Activated CD4-positive, alpha-beta memory T cell treated with anti-CD3 and anti-CD28 coated beads, Interleukin-2, amount 10 ng/mL, durations not matched to agents 7 days and 5 days (primary cell): ENCODE measurements at regions not wholly inside any gene's neighbourhood (a gene's known extent, or its start where the extent isn't known, plus 50 kb on each side); places are given as distances from the start of the nearest gene placed in this dataset.
"Not testable (repeated sequence)": the region's sequence is repeated elsewhere in the genome, so short reads cannot be mapped to it uniquely, and the experiment has no call there.

Experiments used
- CTCF ChIA-PET: fragments of 350-600 bp; sonication (Branson Sonifier 250); formaldehyde crosslinking; loops from one replicate; lab custom pipeline; 2021; ENCODE audit warnings: antibody characterized with exemption, inconsistent platforms; lab: Charles Lee
- POLR2A ChIA-PET: fragments of 350-600 bp; sonication (Branson Sonifier 250); formaldehyde crosslinking; loops from one replicate; lab custom pipeline; 2021; ENCODE audit warnings: antibody characterized with exemption; lab: Charles Lee
- DNase-seq: peaks from one replicate; pipeline ENCODE4 v3.0.0-alpha.2; 2020
- H3K27ac Mint-ChIP-seq: one replicate; pipeline ENCODE4 v1.8.0; 2021; ENCODE audit warnings: mild to moderate bottlenecking, mixed read lengths
- H3K27me3 Mint-ChIP-seq: one replicate; pipeline ENCODE4 v1.8.0; 2021; ENCODE audit warnings: mixed read lengths
- H3K36me3 Mint-ChIP-seq: one replicate; pipeline ENCODE4 v1.8.0; 2021; ENCODE audit warnings: low read depth, mixed read lengths
- H3K4me1 Mint-ChIP-seq: one replicate; pipeline ENCODE4 v1.8.0; 2021; ENCODE audit warnings: mixed read lengths
- H3K4me3 Mint-ChIP-seq: one replicate; pipeline ENCODE4 v1.8.0; 2021; ENCODE audit warnings: mild to moderate bottlenecking, mixed read lengths
- H3K9me3 Mint-ChIP-seq: one replicate; pipeline ENCODE4 v1.8.0; 2021; ENCODE audit warnings: mixed read lengths

DNA sequence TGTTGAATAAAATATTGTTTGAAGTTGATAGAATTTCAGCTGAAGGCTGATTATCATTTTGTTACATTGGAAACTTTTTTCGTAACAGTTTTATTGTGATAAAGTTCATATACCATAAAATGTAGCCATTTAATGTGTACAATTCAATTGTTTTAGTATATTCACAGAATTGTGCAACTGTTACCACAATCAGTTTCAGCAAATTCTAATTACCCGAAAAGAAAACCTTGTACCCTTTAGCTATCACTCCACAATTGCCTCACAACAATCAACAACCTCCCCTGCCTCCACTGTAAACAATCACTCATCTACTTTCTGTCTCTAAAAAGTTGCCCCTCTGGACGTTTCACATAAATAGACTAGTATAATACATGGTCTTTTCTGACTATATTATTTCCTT is 179.7 kb upstream of the BET1 start:
- POLR2A ChIA-PET, result no interaction called here
- Mint-ChIP-seq H3K27ac (no peak overlapping the region), H3K4me3 (no peak overlapping the region), H3K4me1 (no peaks in the 10 kb centered on the region), H3K9me3 (no peaks in the 10 kb centered on the region), H3K36me3 (no peaks in the 10 kb centered on the region), H3K27me3 (no peaks in the 10 kb centered on the region)
- no peak for DNase-seq
- CTCF ChIA-PET, result no interaction called here

GRCh38 chr7:94188350-94188749 is 184.2 kb upstream of the BET1 start:
- DNase-seq, result no peak
- no peaks in the 10 kb centered on the region for H3K9me3 Mint-ChIP-seq
- CTCF ChIA-PET, result no interaction called here

GRCh38 chr7:94190599-94191061 is 186.5 kb upstream of the BET1 start:
- H3K27me3 Mint-ChIP-seq, result no peaks in the 10 kb centered on the region
- H3K27ac Mint-ChIP-seq, result no peak overlapping the region
- H3K36me3 Mint-ChIP-seq, result no peaks in the 10 kb centered on the region
- ChIA-PET POLR2A (no interaction called here), CTCF (no interaction called here)
- DNase-seq, result no peak
- no peaks in the 10 kb centered on the region for H3K4me1 Mint-ChIP-seq
- no peak overlapping the region for H3K4me3 Mint-ChIP-seq
- H3K9me3 Mint-ChIP-seq, result no peaks in the 10 kb centered on the region

More at GRCh38 chr7:94188350-94188749, 184.2 kb upstream of the BET1 start:
- no peak overlapping the region for H3K4me3 Mint-ChIP-seq
- H3K27me3 Mint-ChIP-seq, result no peaks in the 10 kb centered on the region
- H3K4me1 Mint-ChIP-seq, result no peaks in the 10 kb centered on the region
- no peak overlapping the region for H3K27ac Mint-ChIP-seq
- no peaks in the 10 kb centered on the region for H3K36me3 Mint-ChIP-seq
- POLR2A ChIA-PET, result no interaction called here

- CTCF ChIA-PET, H3K4me1 Mint-ChIP-seq, H3K4me3 Mint-ChIP-seq, H3K27me3 Mint-ChIP-seq, H3K9me3 Mint-ChIP-seq, H3K27ac Mint-ChIP-seq, DNase-seq, H3K36me3 Mint-ChIP-seq, POLR2A ChIA-PET: not testable (repeated sequence)
These were observed 190.3 kb upstream of the BET1 start for GRCh38 chr7:94194426-94194825.

- H3K27ac Mint-ChIP-seq, result no peak overlapping the region
- CTCF ChIA-PET, result no interaction called here
These were observed 191.0 kb upstream of the BET1 start for GRCh38 chr7:94195201-94195600.

GRCh38 chr7:94195813-94196212 is 191.7 kb upstream of the BET1 start:
- H3K9me3 Mint-ChIP-seq, result no peaks in the 10 kb centered on the region
- ChIA-PET CTCF (no interaction called here), POLR2A (no interaction called here)
- no peak overlapping the region for H3K27ac Mint-ChIP-seq
- H3K4me1 Mint-ChIP-seq, result no peaks in the 10 kb centered on the region
- H3K4me3 Mint-ChIP-seq, result no peak overlapping the region
- DNase-seq, result no peak
- no peaks in the 10 kb centered on the region for H3K27me3 Mint-ChIP-seq
- H3K36me3 Mint-ChIP-seq, result no peaks in the 10 kb centered on the region

More at GRCh38 chr7:94195201-94195600, 191.0 kb upstream of the BET1 start:
- no peaks in the 10 kb centered on the region for H3K27me3 Mint-ChIP-seq
- H3K4me1 Mint-ChIP-seq, result no peaks in the 10 kb centered on the region
- no peak for DNase-seq
- no peaks in the 10 kb centered on the region for H3K9me3 Mint-ChIP-seq
- POLR2A ChIA-PET, result no interaction called here
- H3K36me3 Mint-ChIP-seq, result no peaks in the 10 kb centered on the region
- H3K4me3 Mint-ChIP-seq, result no peak overlapping the region

DNA sequence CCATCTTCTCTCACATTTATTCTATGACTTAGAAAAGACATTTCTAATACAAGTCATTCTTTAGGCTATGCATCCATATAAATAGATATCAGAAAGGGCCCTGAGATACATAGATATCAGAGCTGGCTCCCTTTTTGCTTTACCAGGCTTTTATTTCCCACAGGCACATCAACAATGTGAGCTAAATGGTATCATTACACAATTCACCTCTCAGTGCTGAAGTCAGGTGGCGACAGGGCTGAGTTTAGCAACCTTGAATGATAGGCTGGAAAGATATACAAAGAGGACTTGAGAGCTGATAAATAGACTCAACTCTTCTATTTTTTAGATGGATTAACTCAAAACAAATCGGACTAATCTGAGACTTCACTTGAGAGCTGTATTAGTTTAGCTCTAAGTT is 189.2 kb upstream of the COL1A2 start:
- no peaks in the 10 kb centered on the region for H3K4me1 Mint-ChIP-seq
- H3K36me3 Mint-ChIP-seq, result no peaks in the 10 kb centered on the region
- no peaks in the 10 kb centered on the region for H3K27me3 Mint-ChIP-seq
- no peak overlapping the region for H3K27ac Mint-ChIP-seq
- no peaks in the 10 kb centered on the region for H3K9me3 Mint-ChIP-seq
- ChIA-PET CTCF (no interaction called here), POLR2A (no interaction called here)
- no peak for DNase-seq
- H3K4me3 Mint-ChIP-seq, result no peak overlapping the region

DNA sequence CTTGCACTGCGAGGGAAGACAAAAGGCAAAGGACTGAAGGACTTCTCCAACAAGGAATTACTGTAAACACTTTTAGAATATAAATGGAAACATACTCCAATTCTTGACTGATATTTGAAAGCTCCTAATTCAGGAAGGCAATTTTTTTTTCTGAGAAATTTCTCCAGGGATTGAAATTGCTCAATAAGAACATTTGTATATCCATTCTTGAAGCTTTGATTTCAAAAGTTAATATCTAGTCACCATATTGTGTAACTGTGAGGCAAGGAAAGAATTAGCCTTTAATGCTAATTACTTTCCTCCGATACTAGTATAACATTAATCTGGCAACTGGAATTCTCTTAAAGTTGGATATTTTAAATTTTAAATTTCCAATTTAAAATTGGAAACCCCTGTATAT is 188.4 kb upstream of the COL1A2 start:
- ChIA-PET CTCF (no interaction called here), POLR2A (no interaction called here)
- Mint-ChIP-seq H3K9me3 (no peaks in the 10 kb centered on the region), H3K36me3 (no peaks in the 10 kb centered on the region), H3K27ac (no peak overlapping the region), H3K4me1 (no peaks in the 10 kb centered on the region), H3K27me3 (no peaks in the 10 kb centered on the region), H3K4me3 (no peak overlapping the region)
- DNase-seq, result no peak

- Mint-ChIP-seq H3K36me3 (no peaks in the 10 kb centered on the region), H3K4me3 (no peak overlapping the region), H3K4me1 (no peaks in the 10 kb centered on the region), H3K27ac (no peak overlapping the region), H3K27me3 (no peaks in the 10 kb centered on the region), H3K9me3 (no peaks in the 10 kb centered on the region)
- ChIA-PET POLR2A (no interaction called here), CTCF (no interaction called here)
- DNase-seq, result no peak
These were observed 182.5 kb upstream of the COL1A2 start for GRCh38 chr7:94212160-94212559.

- CTCF ChIA-PET, result no interaction called here
- Mint-ChIP-seq H3K4me1 (no peaks in the 10 kb centered on the region), H3K9me3 (no peaks in the 10 kb centered on the region), H3K36me3 (no peaks in the 10 kb centered on the region), H3K4me3 (no peak overlapping the region), H3K27ac (no peak overlapping the region), H3K27me3 (no peaks in the 10 kb centered on the region)
- DNase-seq, result no peak
- POLR2A ChIA-PET, result no interaction called here
These were observed 177.7 kb upstream of the COL1A2 start for GRCh38 chr7:94216944-94217461.

GRCh38 chr7:94217766-94218165 is 176.9 kb upstream of the COL1A2 start:
- no peaks in the 10 kb centered on the region for H3K27me3 Mint-ChIP-seq
- CTCF ChIA-PET, result no interaction called here
- H3K4me1 Mint-ChIP-seq, result no peaks in the 10 kb centered on the region
- no peaks in the 10 kb centered on the region for H3K36me3 Mint-ChIP-seq
- no peak overlapping the region for H3K4me3 Mint-ChIP-seq
- POLR2A ChIA-PET, result no interaction called here
- H3K9me3 Mint-ChIP-seq, result no peaks in the 10 kb centered on the region
- DNase-seq, result no peak
- no peak overlapping the region for H3K27ac Mint-ChIP-seq

- Mint-ChIP-seq H3K27me3 (no peaks in the 10 kb centered on the region), H3K4me1 (no peaks in the 10 kb centered on the region), H3K36me3 (no peaks in the 10 kb centered on the region), H3K9me3 (no peaks in the 10 kb centered on the region), H3K27ac (no peak overlapping the region), H3K4me3 (no peak overlapping the region)
- DNase-seq, result no peak
- ChIA-PET CTCF (no interaction called here), POLR2A (no interaction called here)
These were observed 172.2 kb upstream of the COL1A2 start for GRCh38 chr7:94222516-94222915.

DNA sequence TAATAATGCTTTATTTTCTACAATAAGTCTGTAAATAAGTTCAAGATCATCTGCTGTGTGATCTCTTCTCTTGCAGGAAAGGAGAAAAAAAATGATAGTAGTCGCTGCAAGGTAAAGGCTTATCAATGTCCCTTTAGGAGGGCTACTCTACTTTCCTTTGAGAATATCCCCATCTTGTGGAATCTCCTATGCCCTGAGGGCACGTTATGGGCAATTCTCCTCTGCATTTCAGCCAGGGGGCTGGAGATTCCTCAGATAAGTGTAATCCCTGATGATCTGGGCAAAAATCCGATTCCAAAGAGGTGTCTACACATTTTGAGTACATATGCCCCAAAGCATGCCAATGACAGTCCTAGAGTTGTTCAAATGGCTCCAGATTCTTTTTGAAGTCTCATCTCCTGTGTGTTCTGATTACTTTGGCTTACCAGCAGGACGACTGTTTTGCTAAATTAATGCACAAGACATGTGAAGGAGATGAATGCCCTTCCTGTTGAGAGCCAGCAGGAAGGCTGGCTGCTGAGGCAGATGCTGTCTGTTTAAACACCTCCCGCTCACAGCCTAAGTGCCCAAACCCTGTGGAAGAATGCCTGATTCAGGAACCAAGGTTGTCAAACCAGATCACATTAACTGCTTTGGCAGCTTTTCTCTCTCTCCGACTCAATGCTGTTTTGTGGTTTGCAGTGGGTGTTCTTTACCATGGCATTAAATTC is 171.2 kb upstream of the COL1A2 start:
- DNase-seq, result no peak
- Mint-ChIP-seq H3K4me1 (no peaks in the 10 kb centered on the region), H3K27me3 (no peaks in the 10 kb centered on the region), H3K9me3 (no peaks in the 10 kb centered on the region), H3K4me3 (no peak overlapping the region), H3K27ac (no peak overlapping the region), H3K36me3 (no peaks in the 10 kb centered on the region)
- POLR2A ChIA-PET, result no interaction called here
- CTCF ChIA-PET, result no interaction called here

GRCh38 chr7:94228223-94228622 is 166.5 kb upstream of the COL1A2 start:
- POLR2A ChIA-PET, result no interaction called here
- no peaks in the 10 kb centered on the region for H3K27me3 Mint-ChIP-seq
- no peak overlapping the region for H3K4me3 Mint-ChIP-seq
- H3K9me3 Mint-ChIP-seq, result no peaks in the 10 kb centered on the region
- H3K27ac Mint-ChIP-seq, result no peak overlapping the region
- CTCF ChIA-PET, result no interaction called here
- no peaks in the 10 kb centered on the region for H3K36me3 Mint-ChIP-seq
- H3K4me1 Mint-ChIP-seq, result no peaks in the 10 kb centered on the region
- DNase-seq, result no peak
